GM23248 (cell line): ENCODE measurements at regions not wholly inside any gene's neighbourhood (a gene's known extent, or its start where the extent isn't known, plus 50 kb on each side); places are given as distances from the start of the nearest gene placed in this dataset.

Experiments used
- DNase-seq: peaks from one replicate; pipeline ENCODE4 v3.0.0-alpha.2; 2015
- H2AFZ ChIP-seq: fragments of 200-600 bp; sonication (generic); 2 replicates; pipeline ENCODE4 v1.6.1; 2016; ENCODE audit warnings: antibody characterized with exemption
- H3F3A ChIP-seq: fragments of 200-600 bp; sonication (generic); 2 replicates; pipeline ENCODE4 v1.6.1; 2016; ENCODE audit warnings: mild to moderate bottlenecking, antibody characterized with exemption, mixed run types; ENCODE audit not compliant: insufficient read depth
- H3K27ac ChIP-seq: fragments of 200-600 bp; sonication (generic); 2 replicates; pipeline ENCODE4 v1.5.1; 2016; ENCODE audit warnings: mild to moderate bottlenecking
- H3K27me3 ChIP-seq: fragments of 200-600 bp; sonication (generic); replicated peaks from 2 replicates; pipeline ENCODE4 v1.6.1; 2016; ENCODE audit warnings: mild to moderate bottlenecking; ENCODE audit not compliant: insufficient read depth
- H3K36me3 ChIP-seq: fragments of 200-600 bp; sonication (generic); 2 replicates; pipeline ENCODE4 v1.6.1; 2016; ENCODE audit warnings: low read depth, mild to moderate bottlenecking
- H3K4me1 ChIP-seq: fragments of 200-600 bp; sonication (generic); 2 replicates; pipeline ENCODE4 v1.6.1; 2016; ENCODE audit warnings: mild to moderate bottlenecking; ENCODE audit not compliant: insufficient read depth
- H3K4me2 ChIP-seq: fragments of 200-600 bp; sonication (generic); one replicate; pipeline ENCODE4 v1.6.1; 2016; ENCODE audit warnings: mild to moderate bottlenecking; ENCODE audit not compliant: unreplicated experiment
- H3K4me3 ChIP-seq: fragments of 200-600 bp; sonication (generic); 2 replicates; pipeline ENCODE4 v1.5.1; 2016; ENCODE audit warnings: mild to moderate bottlenecking
- H3K79me2 ChIP-seq: fragments of 200-600 bp; sonication (generic); 2 replicates; pipeline ENCODE4 v1.6.1; 2016; ENCODE audit warnings: mild to moderate bottlenecking; ENCODE audit not compliant: insufficient read depth
- H3K9ac ChIP-seq: fragments of 200-600 bp; sonication (generic); 2 replicates; pipeline ENCODE4 v1.6.1; 2016; ENCODE audit warnings: mild to moderate bottlenecking
- H3K9me2 ChIP-seq: fragments of 200-600 bp; sonication (generic); 2 replicates; pipeline ENCODE4 v1.6.1; 2016; ENCODE audit warnings: mixed run types, mild to moderate bottlenecking, moderate library complexity; ENCODE audit not compliant: insufficient read depth
- H3K9me3 ChIP-seq: fragments of 200-600 bp; sonication (generic); one replicate; pipeline ENCODE4 v1.6.1; 2017; ENCODE audit warnings: low read depth
- H4K20me1 ChIP-seq: fragments of 200-600 bp; sonication (generic); 2 replicates; pipeline ENCODE4 v1.6.0; 2016; ENCODE audit not compliant: insufficient read depth
- EZH2 ChIP-seq: fragments of 200-600 bp; sonication (generic); IDR thresholded peaks from 2 replicates; pipeline ENCODE4 v1.6.1; 2018; ENCODE audit warnings: antibody characterized with exemption, mild to moderate bottlenecking; ENCODE audit not compliant: insufficient read depth, poor library complexity, severe bottlenecking
- EZH2phosphoT487 ChIP-seq: fragments of 200-600 bp; sonication (generic); IDR thresholded peaks from 2 replicates; pipeline ENCODE4 v1.6.1; 2018; ENCODE audit warnings: antibody characterized with exemption, moderate library complexity, mild to moderate bottlenecking, low read depth; ENCODE audit not compliant: insufficient read depth
- WGBS, 2 experiments: methylation state at CpG; one replicate each; pipeline ENCODE4 v1.1.6; 2015 to 2017; ENCODE audit warnings: low lambda C conversion rate in 2 of 2, low coverage in 1 of 2; ENCODE audit errors: missing lambda C conversion rate in 2 of 2; 5-methylcytosine and 5-hydroxymethylcytosine counted together
- in situ Hi-C: fragments of 300-500 bp; cut with MboI; formaldehyde crosslinking; loops from 2 replicates; pipeline ENCODE4 v1.15.0; 2020

GRCh38 chr17:13825526-13826040, 223.9 kb upstream of the HS3ST3A1 start:
- DNase-seq = peak; percentile 7

DNA sequence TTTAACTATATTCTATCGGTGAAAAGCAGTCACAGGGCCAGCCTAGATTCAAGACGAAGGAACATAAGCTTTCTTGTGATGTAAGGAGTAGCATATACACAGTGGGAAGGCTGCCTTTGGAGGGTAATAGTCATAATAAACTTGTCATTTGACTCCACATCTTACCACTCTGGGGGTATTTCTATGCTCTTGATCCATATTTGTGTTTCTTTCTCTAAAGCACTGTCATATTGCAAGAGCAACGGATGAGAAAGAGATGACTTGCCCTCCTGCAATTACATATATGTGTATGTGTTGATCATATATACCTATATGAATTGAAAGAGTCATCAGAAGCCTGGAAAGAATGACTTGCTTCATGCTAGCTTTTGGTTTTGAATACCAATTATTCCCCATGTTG, 225.4 kb upstream of the HS3ST3A1 start:
- no peak overlapping the region for H3K4me3 ChIP-seq
- in situ Hi-C loops = no loop called here
- 54 to 58% methylated on average over 3 of the region's 3 CpGs for WGBS, 2 experiments

More at GRCh38 chr17:13825526-13826040, 223.9 kb upstream of the HS3ST3A1 start:
- H3K27me3 ChIP-seq = no peaks in the 10 kb centered on the region
- 76 to 89% methylated on average over 1 of the region's 1 CpG for WGBS, 2 experiments
- no peak overlapping the region for H3K4me2 ChIP-seq
- no peaks in the 10 kb centered on the region for H3K79me2 ChIP-seq
- H3K27ac ChIP-seq = no peak overlapping the region
- H3K36me3 ChIP-seq = no peaks in the 10 kb centered on the region
- no peak overlapping the region for H2AFZ ChIP-seq
- H3K9ac ChIP-seq = no peak overlapping the region
- in situ Hi-C loops = no loop called here
- H3F3A ChIP-seq = no peaks in the 10 kb centered on the region
- TF ChIP-seq EZH2 (no peak), EZH2phosphoT487 (no peak)
- no peaks in the 10 kb centered on the region for H3K4me1 ChIP-seq
- no peaks in the 10 kb centered on the region for H3K9me3 ChIP-seq
- no peaks in the 10 kb centered on the region for H4K20me1 ChIP-seq
- no peaks in the 10 kb centered on the region for H3K9me2 ChIP-seq
- no peak overlapping the region for H3K4me3 ChIP-seq

DNA sequence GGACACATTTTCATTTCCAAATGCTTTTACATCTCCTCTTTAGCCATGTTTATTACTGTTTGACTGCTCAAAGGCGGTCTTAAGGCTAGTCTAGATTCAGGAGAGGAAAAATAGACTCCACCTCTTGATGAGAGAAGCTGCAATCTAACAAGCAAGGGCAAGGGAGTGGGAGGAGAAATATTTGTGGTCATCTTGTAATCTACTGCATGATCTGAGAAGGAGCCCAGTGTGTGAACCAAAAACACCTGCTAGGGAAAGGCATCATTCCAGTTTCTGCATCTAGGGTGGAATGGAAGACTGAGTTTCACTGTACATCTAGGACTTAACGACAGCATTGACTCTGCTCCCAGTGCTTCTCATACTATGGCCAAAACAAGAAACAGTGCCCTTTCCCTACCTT, 232.2 kb upstream of the HS3ST3A1 start:
- H3K27ac ChIP-seq = no peak overlapping the region
- H3K4me3 ChIP-seq = no peak overlapping the region
- no peaks in the 10 kb centered on the region for H3K79me2 ChIP-seq
- H3K4me1 ChIP-seq = no peaks in the 10 kb centered on the region
- H3K36me3 ChIP-seq = no peaks in the 10 kb centered on the region
- 71 to 86% methylated on average over 2 of the region's 2 CpGs for WGBS, 2 experiments
- H3K27me3 ChIP-seq = no peaks in the 10 kb centered on the region
- no peak overlapping the region for H3K4me2 ChIP-seq
- DNase-seq = no peak
- H4K20me1 ChIP-seq = no peaks in the 10 kb centered on the region
- H3K9me3 ChIP-seq = no peaks in the 10 kb centered on the region
- H3K9me2 ChIP-seq = no peaks in the 10 kb centered on the region
- no peaks in the 10 kb centered on the region for H3F3A ChIP-seq
- in situ Hi-C loops = no loop called here
- H3K9ac ChIP-seq = no peak overlapping the region
- no peak overlapping the region for H2AFZ ChIP-seq
- no peak for TF ChIP-seq EZH2
- TF ChIP-seq EZH2phosphoT487 = no peak

More for the DNA sequence above, 225.4 kb upstream of the HS3ST3A1 start:
- no peaks in the 10 kb centered on the region for H3K9me2 ChIP-seq
- no peak overlapping the region for H3K4me2 ChIP-seq
- no peaks in the 10 kb centered on the region for H3K79me2 ChIP-seq
- no peaks in the 10 kb centered on the region for H3K4me1 ChIP-seq
- no peaks in the 10 kb centered on the region for H4K20me1 ChIP-seq
- no peak overlapping the region for H3K27ac ChIP-seq
- no peak for TF ChIP-seq EZH2
- no peak for TF ChIP-seq EZH2phosphoT487
- no peak for DNase-seq
- H3K36me3 ChIP-seq = no peaks in the 10 kb centered on the region
- H3K9ac ChIP-seq = no peak overlapping the region
- H3K9me3 ChIP-seq = no peaks in the 10 kb centered on the region
- H3F3A ChIP-seq = no peaks in the 10 kb centered on the region
- H2AFZ ChIP-seq = no peak overlapping the region
- H3K27me3 ChIP-seq = no peaks in the 10 kb centered on the region

GRCh38 chr17:13835151-13835550, 233.4 kb upstream of the HS3ST3A1 start:
- Histone ChIP-seq H4K20me1 (no peaks in the 10 kb centered on the region), H3K9me2 (no peaks in the 10 kb centered on the region), H3K4me2 (no peak overlapping the region), H3K4me3 (no peak overlapping the region), H3K79me2 (no peaks in the 10 kb centered on the region), H3K27ac (no peak overlapping the region), H3K9ac (no peak overlapping the region), H3F3A (no peaks in the 10 kb centered on the region), H3K4me1 (no peaks in the 10 kb centered on the region), H3K9me3 (no peaks in the 10 kb centered on the region), H2AFZ (no peak overlapping the region), H3K36me3 (no peaks in the 10 kb centered on the region), H3K27me3 (no peaks in the 10 kb centered on the region)
- peak; percentile 29 for DNase-seq
- WGBS, 2 experiments = 54 to 61% methylated on average over 2 of the region's 2 CpGs
- no peak for TF ChIP-seq EZH2
- TF ChIP-seq EZH2phosphoT487 = no peak
- in situ Hi-C loops = no loop called here

- H3K9ac ChIP-seq = no peak overlapping the region
- no peak overlapping the region for H3K4me3 ChIP-seq
- no peaks in the 10 kb centered on the region for H3K27me3 ChIP-seq
- no peak for TF ChIP-seq EZH2
- no peak for TF ChIP-seq EZH2phosphoT487
- H4K20me1 ChIP-seq = no peaks in the 10 kb centered on the region
- no peak for DNase-seq
- H3F3A ChIP-seq = no peaks in the 10 kb centered on the region
- no peaks in the 10 kb centered on the region for H3K79me2 ChIP-seq
- no peaks in the 10 kb centered on the region for H3K9me3 ChIP-seq
- no peaks in the 10 kb centered on the region for H3K4me1 ChIP-seq
- 93% methylated on average over 12 of the region's 12 CpGs for WGBS, 2 experiments
- no peak overlapping the region for H2AFZ ChIP-seq
- H3K36me3 ChIP-seq = no peaks in the 10 kb centered on the region
- no peaks in the 10 kb centered on the region for H3K9me2 ChIP-seq
- in situ Hi-C loops = no loop called here
- H3K4me2 ChIP-seq = no peak overlapping the region
- no peak overlapping the region for H3K27ac ChIP-seq
These were observed 231.9 kb upstream of the COX10 start for GRCh38 chr17:13837417-13837816.
